Dendritic cell treated with granulocyte-macrophage colony-stimulating factor and Interleukin-4, amounts not matched to agents 40 ng/mL and 50 ng/mL, for 4 days (primary cell): ENCODE measurements at regions not wholly inside any gene's neighbourhood (a gene's known extent, or its start where the extent isn't known, plus 50 kb on each side); places are given as distances from the start of the nearest gene placed in this dataset.

Experiments used
- H3K27ac Mint-ChIP-seq: one replicate; pipeline ENCODE4 v1.8.0; 2022; ENCODE audit warnings: mild to moderate bottlenecking, mixed read lengths
- H3K27me3 Mint-ChIP-seq: one replicate; pipeline ENCODE4 v1.8.0; 2022; ENCODE audit warnings: mild to moderate bottlenecking, mixed read lengths
- H3K36me3 Mint-ChIP-seq: one replicate; pipeline ENCODE4 v1.8.0; 2022; ENCODE audit warnings: low read depth, mixed read lengths
- H3K4me1 Mint-ChIP-seq: one replicate; pipeline ENCODE4 v1.8.0; 2022; ENCODE audit warnings: low read depth, mixed read lengths
- H3K4me3 Mint-ChIP-seq: one replicate; pipeline ENCODE4 v1.8.0; 2022; ENCODE audit warnings: mild to moderate bottlenecking, moderate library complexity, mixed read lengths
- H3K9me3 Mint-ChIP-seq: one replicate; pipeline ENCODE4 v1.8.0; 2022; ENCODE audit warnings: mixed read lengths
- intact Hi-C: fragments of 100-400 bp; cut with micrococcal nuclease; formaldehyde crosslinking; loops from one replicate; pipeline ENCODE4 v1.15.0; 2022

DNA sequence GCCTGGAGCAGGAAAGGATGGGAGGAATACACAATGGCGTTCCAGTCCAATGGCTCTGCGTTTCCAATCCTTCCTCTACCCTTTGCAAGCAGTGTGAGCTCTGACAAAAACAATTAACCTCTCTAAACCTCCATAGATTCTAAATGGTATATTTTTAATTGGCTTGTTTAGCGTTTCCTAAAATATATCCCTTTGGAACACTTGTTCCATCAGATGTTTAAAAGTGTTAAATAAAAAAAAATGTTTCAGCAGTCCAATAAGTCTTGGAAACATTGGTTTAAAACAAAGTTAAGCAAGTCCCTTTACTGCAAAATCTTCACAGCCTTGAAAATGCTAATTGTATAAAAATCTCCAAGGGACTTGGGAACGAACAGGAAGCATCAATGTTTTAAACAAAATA, 432.3 kb upstream of the ARRDC4 start:
- Mint-ChIP-seq H3K4me1 (no peaks in the 10 kb centered on the region), H3K4me3 (no peak overlapping the region), H3K27ac (no peak overlapping the region), H3K9me3 (peaks cover 6% of the 10 kb centered on the region), H3K27me3 (no peaks in the 10 kb centered on the region), H3K36me3 (no peaks in the 10 kb centered on the region)
- intact Hi-C loops: no loop called here

DNA sequence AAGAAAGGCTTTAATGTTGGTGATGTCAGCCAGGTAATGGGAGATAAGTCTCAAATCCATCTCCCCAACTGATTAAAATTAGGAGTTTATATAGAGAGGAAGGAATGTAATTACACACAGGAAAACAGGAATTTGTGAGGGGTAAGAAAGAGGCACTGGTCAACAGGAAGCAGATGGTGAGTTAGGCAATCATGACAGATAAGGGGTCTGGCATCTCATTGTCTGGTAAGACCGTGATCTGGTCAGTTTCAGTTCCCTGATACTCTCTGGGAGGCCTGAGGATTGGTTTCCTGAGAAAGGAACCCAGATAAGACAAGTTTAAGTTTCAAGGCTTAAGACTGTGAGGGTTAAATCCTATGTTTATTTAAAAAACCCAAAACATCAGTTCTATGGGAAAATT, 414.7 kb upstream of the ARRDC4 start:
- intact Hi-C loops: no loop called here
- Mint-ChIP-seq H3K27me3 (no peaks in the 10 kb centered on the region), H3K9me3 (peaks cover 56% of the 10 kb centered on the region), H3K4me1 (peaks cover 21% of the 10 kb centered on the region), H3K27ac (peak overlapping the region; percentile 12), H3K4me3 (no peak overlapping the region), H3K36me3 (peaks cover 22% of the 10 kb centered on the region)

DNA sequence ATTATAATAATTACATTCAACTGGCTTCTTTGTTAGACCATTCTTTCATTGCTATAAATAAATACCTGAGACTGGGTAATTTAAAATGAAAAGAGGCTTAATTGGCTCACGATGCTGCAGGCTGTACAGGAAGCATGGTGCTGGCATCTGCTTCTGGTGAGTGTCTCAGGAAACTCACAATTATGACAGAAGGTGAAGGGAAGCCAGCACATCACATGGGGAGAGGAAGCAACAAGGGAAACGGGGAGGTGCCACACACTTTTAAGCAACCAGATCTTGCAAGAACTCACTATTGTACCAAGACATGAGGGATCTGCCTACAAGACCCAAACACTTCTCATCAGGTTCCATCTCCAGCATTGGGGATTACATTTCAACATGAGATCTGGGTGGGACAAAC, 413.1 kb upstream of the ARRDC4 start:
- Mint-ChIP-seq H3K27me3 (no peaks in the 10 kb centered on the region), H3K27ac (no peak overlapping the region), H3K9me3 (peaks cover 64% of the 10 kb centered on the region), H3K36me3 (peaks cover 22% of the 10 kb centered on the region), H3K4me3 (no peak overlapping the region), H3K4me1 (peaks cover 21% of the 10 kb centered on the region)
- intact Hi-C loops: no loop called here

DNA sequence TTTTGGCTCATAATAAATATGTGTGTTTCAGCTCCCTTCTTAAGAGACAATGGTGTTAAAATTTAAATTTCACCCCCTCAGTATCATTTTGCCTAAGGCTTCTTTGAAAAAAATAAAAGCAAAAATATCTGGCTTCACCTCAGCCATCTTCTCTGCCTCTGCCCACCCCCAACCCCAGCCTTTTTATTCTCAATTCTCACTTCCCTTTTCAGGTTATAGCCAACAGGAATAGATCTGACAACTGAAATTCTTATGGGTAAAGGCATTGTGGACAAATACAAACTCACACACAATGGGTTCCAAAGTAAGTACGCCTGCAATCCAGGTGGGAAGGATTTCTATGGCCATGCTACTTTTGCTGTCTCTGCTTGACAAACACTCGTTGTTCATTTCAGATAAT, 399.0 kb upstream of the ARRDC4 start:
- no peaks in the 10 kb centered on the region for H3K27me3 Mint-ChIP-seq
- intact Hi-C loops: no loop called here
- H3K36me3 Mint-ChIP-seq: no peaks in the 10 kb centered on the region
- peak overlapping the region; percentile 15 for H3K27ac Mint-ChIP-seq
- peaks cover 33% of the 10 kb centered on the region for H3K9me3 Mint-ChIP-seq
- peaks cover 11% of the 10 kb centered on the region for H3K4me1 Mint-ChIP-seq
- H3K4me3 Mint-ChIP-seq: no peak overlapping the region

DNA sequence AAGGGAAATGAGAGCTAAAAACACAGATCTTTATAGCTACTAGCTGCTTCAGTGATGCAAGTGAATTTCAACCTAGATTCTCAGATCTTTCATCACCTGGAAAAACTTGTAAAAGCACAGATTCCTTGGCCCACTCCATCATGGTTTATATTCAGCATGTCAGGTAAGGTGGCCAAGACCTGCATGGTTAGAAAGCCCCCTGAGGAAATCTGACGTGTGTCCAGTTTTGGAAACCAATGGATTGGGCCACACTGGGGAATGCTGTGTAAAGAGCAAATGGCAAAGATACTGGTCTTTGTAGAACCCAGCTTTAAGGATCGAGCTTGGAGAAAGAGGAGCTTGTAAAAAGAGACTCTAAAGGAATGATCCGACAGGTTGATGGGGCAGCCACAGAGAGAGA, 397.0 kb upstream of the ARRDC4 start:
- Mint-ChIP-seq H3K36me3 (no peaks in the 10 kb centered on the region), H3K27ac (no peak overlapping the region), H3K4me1 (peaks cover 11% of the 10 kb centered on the region), H3K9me3 (peaks cover 27% of the 10 kb centered on the region), H3K27me3 (peaks cover under 1% of the 10 kb centered on the region), H3K4me3 (no peak overlapping the region)
- intact Hi-C loops: no loop called here

DNA sequence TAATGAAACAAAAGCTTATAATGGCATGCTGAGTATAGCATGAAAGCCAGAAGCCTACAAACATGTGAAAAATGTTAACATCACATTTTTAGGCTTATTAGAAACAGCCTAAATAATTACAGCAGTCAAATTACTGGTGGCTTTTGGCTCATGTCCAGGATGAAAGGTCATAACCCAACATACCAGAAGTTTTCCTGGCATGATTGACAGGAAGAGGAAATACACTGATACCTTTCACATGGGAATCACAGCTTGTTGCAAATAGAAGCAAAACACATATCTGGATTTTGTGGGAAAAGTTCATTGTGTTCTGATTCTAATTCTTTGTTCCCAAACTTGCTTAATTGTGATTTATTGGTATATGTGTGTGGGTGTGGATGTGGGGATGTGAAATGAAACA, 393.5 kb upstream of the ARRDC4 start:
- Mint-ChIP-seq H3K27ac (no peak overlapping the region), H3K4me1 (peaks cover 2% of the 10 kb centered on the region), H3K36me3 (no peaks in the 10 kb centered on the region), H3K4me3 (no peak overlapping the region), H3K9me3 (peaks cover 9% of the 10 kb centered on the region), H3K27me3 (peaks cover 2% of the 10 kb centered on the region)
- intact Hi-C loops: no loop called here

DNA sequence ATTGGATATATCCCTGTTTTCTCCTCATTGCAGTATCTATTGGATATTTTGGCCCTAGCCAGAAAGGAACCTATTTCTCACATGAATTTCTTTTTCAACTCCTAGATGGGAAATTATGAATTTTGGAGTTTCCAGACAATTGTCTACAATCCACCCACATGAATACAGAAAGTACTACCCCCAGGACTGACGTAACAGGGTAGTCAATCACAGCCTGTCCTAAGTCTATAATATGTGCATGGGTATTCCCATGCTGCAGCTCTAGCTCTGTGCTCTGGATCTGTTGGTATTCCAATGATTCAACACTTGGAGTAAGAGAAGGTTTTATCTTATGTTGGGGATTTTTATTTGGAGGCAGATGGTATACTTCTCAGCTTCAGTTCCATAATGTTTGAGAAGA, 393.1 kb upstream of the ARRDC4 start:
- Mint-ChIP-seq H3K9me3 (peaks cover 9% of the 10 kb centered on the region), H3K27ac (no peak overlapping the region)
- intact Hi-C loops: no loop called here

DNA sequence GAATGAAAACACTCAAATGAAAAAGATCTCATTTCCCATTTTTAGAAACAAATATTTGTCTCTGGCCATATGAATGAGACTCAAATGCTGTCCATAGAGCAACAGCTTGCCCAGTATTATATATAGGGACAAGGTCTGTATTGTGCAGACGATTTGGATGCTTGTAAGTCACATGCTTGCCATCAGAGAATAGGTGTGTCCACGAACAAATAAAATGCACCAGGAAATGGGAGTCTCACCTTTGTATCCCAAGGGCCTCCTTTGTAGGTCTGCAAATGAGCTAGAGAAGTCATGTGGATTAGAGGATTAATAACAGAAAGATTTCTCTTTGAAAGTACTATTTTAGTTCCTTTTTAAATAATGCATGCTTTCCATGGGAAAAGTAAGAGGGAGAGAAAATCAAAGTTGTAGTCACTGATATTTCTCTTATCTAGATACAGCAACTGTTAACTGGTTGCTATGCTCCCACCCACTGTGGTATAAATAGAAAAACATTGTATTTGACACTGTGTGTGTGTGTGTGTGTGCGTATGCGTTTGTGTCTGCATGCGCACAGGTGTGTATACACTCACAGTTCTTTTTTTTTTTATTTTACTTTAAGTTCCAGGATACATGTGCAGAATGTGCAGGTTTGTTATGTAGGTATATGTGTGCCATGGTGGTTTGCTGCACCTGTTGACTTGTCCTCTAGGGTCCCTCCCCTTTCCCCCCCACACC, 383.4 kb upstream of the ARRDC4 start:
- Mint-ChIP-seq H3K9me3 (peaks cover 17% of the 10 kb centered on the region), H3K4me1 (no peaks in the 10 kb centered on the region), H3K4me3 (no peak overlapping the region), H3K27ac (no peak overlapping the region), H3K27me3 (peaks cover 1% of the 10 kb centered on the region), H3K36me3 (no peaks in the 10 kb centered on the region)
- intact Hi-C loops: no loop called here

More for the DNA sequence above, 393.1 kb upstream of the ARRDC4 start:
- H3K4me3 Mint-ChIP-seq: no peak overlapping the region
- peaks cover 2% of the 10 kb centered on the region for H3K27me3 Mint-ChIP-seq
- H3K36me3 Mint-ChIP-seq: no peaks in the 10 kb centered on the region
- no peaks in the 10 kb centered on the region for H3K4me1 Mint-ChIP-seq

DNA sequence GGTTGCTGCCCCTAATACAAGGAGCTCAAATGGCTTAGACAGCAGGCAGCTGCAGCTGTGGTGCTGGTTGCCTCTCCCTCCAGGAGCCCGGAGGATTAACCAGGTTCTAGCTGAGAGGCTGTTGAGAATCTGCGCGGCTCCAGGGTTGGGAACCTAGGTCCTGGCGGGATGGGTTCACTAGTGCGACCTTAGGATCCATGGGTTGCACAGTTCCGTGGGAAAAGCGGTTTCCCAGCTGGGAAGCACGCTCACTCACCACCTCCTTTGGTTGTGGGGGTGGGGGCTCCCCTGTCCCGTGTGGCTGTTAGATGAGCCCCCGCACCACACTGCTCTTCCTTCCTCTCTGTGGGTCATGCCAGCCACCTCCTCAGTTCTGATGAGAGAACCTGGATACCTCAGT, 375.1 kb upstream of the ARRDC4 start:
- Mint-ChIP-seq H3K4me3 (no peak overlapping the region), H3K27me3 (peaks cover 1% of the 10 kb centered on the region), H3K4me1 (no peaks in the 10 kb centered on the region), H3K27ac (no peak overlapping the region), H3K9me3 (peaks cover 29% of the 10 kb centered on the region), H3K36me3 (no peaks in the 10 kb centered on the region)
- intact Hi-C loops: no loop called here

DNA sequence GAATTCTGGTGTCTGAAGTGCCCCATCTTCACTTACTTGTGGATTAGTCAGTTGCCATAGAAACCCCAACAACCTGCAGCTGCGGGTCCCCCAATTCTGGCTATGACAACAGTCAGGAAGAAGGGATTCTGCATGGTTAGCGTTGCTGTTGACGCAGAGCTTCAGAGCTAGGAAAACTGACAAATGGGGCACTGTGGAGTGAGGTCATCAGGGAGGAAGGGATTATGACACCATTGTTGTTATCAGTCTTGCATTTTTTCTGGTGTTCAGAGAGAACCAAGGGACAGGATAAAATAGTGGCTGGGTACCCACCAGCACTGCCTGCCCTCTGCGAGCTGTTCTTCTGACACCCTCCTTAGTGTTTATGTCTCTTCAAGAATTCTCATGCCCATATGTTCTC, 367.7 kb upstream of the ARRDC4 start:
- Mint-ChIP-seq H3K4me3 (no peak overlapping the region), H3K9me3 (peaks cover 5% of the 10 kb centered on the region), H3K36me3 (no peaks in the 10 kb centered on the region), H3K27me3 (no peaks in the 10 kb centered on the region), H3K27ac (no peak overlapping the region), H3K4me1 (no peaks in the 10 kb centered on the region)
- intact Hi-C loops: no loop called here

DNA sequence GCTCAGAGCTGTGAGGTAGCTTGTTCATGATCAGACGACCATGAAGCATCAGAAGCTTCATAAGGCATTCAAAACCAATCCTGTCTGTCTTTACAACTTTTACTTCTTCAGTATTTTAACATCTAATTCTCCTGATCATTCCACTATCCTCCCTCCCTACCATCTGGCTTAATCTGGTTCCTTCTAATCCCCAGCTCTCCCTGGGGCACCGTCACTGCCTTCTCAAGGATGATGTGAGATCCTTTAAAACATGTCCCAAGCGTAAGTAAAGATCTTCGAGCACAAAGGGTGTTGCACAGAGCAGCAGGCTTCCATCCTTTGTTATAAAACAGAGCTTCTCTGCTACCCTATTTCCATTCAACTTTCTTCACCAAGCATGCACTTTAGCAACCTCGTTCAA, 362.7 kb upstream of the ARRDC4 start:
- Mint-ChIP-seq H3K9me3 (no peaks in the 10 kb centered on the region), H3K27ac (no peak overlapping the region), H3K27me3 (no peaks in the 10 kb centered on the region), H3K4me1 (no peaks in the 10 kb centered on the region), H3K4me3 (no peak overlapping the region), H3K36me3 (no peaks in the 10 kb centered on the region)
- intact Hi-C loops: no loop called here

DNA sequence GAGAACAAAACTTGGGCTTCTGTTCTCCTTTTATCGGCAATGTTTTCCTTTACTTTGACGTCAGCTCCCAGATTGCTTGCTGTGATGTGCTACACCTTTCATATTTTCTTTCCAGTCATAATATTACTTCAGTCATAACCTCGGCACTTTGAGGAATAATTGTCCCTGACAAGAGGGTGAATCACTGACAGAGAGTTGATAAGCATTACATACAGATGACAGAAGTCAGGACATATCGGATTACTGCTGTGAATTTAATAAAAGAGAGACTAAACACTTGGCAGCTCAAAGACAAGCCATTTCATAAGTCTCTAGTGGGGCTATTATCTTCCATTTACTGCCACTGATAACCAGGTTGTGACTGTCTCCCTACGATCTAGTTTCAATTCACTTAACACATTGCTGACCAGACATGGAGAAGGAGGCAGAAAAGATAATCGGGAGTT, 362.1 kb upstream of the ARRDC4 start:
- H3K4me3 Mint-ChIP-seq: no peak overlapping the region
- H3K4me1 Mint-ChIP-seq: no peaks in the 10 kb centered on the region
- H3K27ac Mint-ChIP-seq: no peak overlapping the region
- no peaks in the 10 kb centered on the region for H3K27me3 Mint-ChIP-seq
- intact Hi-C loops: no loop called here
- H3K36me3 Mint-ChIP-seq: no peaks in the 10 kb centered on the region
- no peaks in the 10 kb centered on the region for H3K9me3 Mint-ChIP-seq

DNA sequence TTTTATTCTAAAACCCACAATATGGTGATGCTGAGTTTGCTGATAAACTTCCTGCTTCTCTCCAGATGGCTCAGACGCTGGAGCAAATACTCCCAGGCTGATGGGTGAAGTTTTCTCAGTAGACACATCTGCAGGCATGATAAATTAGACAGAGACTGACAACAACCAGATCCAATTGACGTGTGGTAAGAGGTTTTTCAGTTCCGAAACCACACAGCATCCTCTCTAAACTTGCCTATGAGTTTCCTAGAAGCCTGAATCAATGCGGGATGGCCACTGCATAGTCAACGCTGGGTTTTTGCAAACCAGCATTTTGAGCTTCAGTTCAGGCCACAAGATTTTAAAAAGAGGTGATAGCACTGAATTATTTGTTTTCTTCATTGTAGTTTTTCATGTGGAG, 360.3 kb upstream of the ARRDC4 start:
- intact Hi-C loops: no loop called here
- Mint-ChIP-seq H3K27ac (no peak overlapping the region), H3K4me1 (no peaks in the 10 kb centered on the region), H3K9me3 (peaks cover 2% of the 10 kb centered on the region), H3K36me3 (no peaks in the 10 kb centered on the region), H3K4me3 (no peak overlapping the region), H3K27me3 (no peaks in the 10 kb centered on the region)

DNA sequence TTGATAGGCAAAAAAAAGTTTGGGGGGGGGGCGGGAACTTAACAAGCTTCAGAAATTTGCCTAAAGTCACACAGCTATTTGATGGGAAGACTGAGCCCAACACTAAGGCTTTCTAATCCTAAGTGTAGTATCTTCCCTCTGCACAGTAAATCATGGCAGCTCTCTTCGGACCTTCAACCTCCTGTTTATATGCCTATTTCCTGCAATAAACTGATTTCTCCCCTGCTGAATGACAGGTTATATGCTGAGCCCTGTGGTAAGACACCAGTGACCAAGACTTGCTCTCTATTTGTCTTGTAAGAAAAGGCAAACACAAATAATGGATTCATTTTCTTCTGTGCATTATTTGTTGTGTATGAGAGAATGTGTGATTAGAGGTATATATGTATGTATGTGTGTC, 355.8 kb upstream of the ARRDC4 start:
- no peak overlapping the region for H3K27ac Mint-ChIP-seq
- no peaks in the 10 kb centered on the region for H3K4me1 Mint-ChIP-seq
- intact Hi-C loops: no loop called here
- H3K4me3 Mint-ChIP-seq: no peak overlapping the region
- no peaks in the 10 kb centered on the region for H3K27me3 Mint-ChIP-seq
- no peaks in the 10 kb centered on the region for H3K36me3 Mint-ChIP-seq
- H3K9me3 Mint-ChIP-seq: peaks cover 33% of the 10 kb centered on the region

DNA sequence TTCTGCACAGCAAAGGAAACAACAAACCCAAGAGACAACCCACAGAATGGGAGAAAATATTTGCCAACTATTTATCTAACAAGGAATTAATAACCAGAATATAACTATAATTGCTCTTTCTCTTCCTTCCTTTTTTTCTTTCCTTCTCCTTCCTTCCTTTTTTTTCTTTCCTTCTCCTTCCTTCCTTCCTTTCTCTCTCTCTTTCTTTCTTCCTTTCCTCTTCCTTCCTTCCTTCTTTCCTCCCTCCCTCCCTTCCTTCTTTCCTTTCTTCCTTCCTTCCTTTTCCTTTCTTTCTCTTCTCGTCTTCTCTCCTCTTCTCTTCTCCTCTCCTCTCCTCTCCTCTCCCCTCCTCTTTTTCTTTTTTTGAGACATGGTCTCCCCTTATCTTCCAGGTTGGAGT, 345.4 kb upstream of the ARRDC4 start:
- no peak overlapping the region for H3K27ac Mint-ChIP-seq
- no peak overlapping the region for H3K4me3 Mint-ChIP-seq
- intact Hi-C loops: no loop called here
- H3K9me3 Mint-ChIP-seq: peaks cover 43% of the 10 kb centered on the region
- H3K27me3 Mint-ChIP-seq: no peaks in the 10 kb centered on the region
- no peaks in the 10 kb centered on the region for H3K4me1 Mint-ChIP-seq
- H3K36me3 Mint-ChIP-seq: no peaks in the 10 kb centered on the region
